ENCODE measurements at regions not wholly inside any gene's neighbourhood (a gene's known extent, or its start where the extent isn't known, plus 50 kb on each side); places are given as distances from the start of the nearest gene placed in this dataset.

DNA sequence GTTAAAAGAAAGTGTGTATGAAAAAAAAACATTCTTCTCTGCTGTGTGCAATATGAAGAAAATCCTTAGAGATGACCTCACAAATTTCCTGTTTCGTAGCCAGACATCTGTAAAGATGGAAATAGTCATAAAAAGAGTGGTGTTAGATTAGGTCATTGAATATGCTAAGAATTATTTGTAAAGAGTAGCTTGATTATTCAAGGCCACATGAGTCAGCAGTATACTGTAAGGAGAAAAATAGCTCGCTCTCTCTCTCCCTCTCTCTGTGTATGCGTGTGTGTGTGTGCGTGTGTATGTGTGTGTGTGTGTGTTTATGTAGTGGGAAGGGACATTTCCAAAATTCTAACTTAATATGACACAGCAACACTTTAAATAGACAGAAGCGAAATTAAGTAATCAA, 78.8 kb downstream of the PTCHD4 start:
- no peak for FAIRE-seq

More for the DNA sequence above, 78.8 kb downstream of the PTCHD4 start:
- no peaks in the 10 kb centered on the region for H3K4me1 ChIP-seq (replicated peaks in 1 of 2; ENCODE audit: control insufficient read depth in 2 of 2, insufficient read depth in 2 of 2, low read length in 2 of 2)
- no peaks in the 10 kb centered on the region for H3K27me3 ChIP-seq (ENCODE audit: control insufficient read depth in 2 of 2, insufficient read depth in 2 of 2, low read length in 2 of 2)
- no peak overlapping the region for H2AFZ ChIP-seq (ENCODE audit: low read depth, low read length)
- H3K36me3 ChIP-seq (ENCODE audit: control insufficient read depth, insufficient read depth, low read length): no peaks in the 10 kb centered on the region
- no peak overlapping the region for H3K9ac ChIP-seq (ENCODE audit: insufficient read depth in 1 of 2, low read depth in 2 of 2, low read length in 2 of 2)
- H4K20me1 ChIP-seq (replicated peaks; ENCODE audit: control insufficient read depth, insufficient read depth, low read length): no peaks in the 10 kb centered on the region
- H3K9me3 ChIP-seq (replicated peaks; ENCODE audit: control insufficient read depth, insufficient read depth, low read depth, low read length): no peaks in the 10 kb centered on the region
- no peak for TF ChIP-seq HDAC2 (IDR thresholded peaks at IDR 0.05)
- TF ChIP-seq PML (IDR thresholded peaks at IDR 0.05; ENCODE audit: low read length): no peak
- TF ChIP-seq SRSF7 (optimal IDR thresholded peaks at IDR 0.05; ENCODE audit: low read depth, low read length): no peak
- TF ChIP-seq, protein P1, sequence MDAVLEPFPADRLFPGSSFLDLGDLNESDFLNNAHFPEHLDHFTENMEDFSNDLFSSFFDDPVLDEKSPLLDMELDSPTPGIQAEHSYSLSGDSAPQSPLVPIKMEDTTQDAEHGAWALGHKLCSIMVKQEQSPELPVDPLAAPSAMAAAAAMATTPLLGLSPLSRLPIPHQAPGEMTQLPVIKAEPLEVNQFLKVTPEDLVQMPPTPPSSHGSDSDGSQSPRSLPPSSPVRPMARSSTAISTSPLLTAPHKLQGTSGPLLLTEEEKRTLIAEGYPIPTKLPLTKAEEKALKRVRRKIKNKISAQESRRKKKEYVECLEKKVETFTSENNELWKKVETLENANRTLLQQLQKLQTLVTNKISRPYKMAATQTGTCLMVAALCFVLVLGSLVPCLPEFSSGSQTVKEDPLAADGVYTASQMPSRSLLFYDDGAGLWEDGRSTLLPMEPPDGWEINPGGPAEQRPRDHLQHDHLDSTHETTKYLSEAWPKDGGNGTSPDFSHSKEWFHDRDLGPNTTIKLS (IDR thresholded peaks at IDR 0.05; ENCODE audit: borderline replicate concordance, low read depth): no peak
- no peak for TF ChIP-seq EGR1 (conservative IDR thresholded peaks at IDR 0.05)
- TF ChIP-seq, protein P2, sequence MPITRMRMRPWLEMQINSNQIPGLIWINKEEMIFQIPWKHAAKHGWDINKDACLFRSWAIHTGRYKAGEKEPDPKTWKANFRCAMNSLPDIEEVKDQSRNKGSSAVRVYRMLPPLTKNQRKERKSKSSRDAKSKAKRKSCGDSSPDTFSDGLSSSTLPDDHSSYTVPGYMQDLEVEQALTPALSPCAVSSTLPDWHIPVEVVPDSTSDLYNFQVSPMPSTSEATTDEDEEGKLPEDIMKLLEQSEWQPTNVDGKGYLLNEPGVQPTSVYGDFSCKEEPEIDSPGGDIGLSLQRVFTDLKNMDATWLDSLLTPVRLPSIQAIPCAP (CRISPR knock-in tag; IDR thresholded peaks at IDR 0.05; ENCODE audit: borderline replicate concordance): no peak
- TF ChIP-seq CREM (IDR thresholded peaks at IDR 0.05; ENCODE audit: low read depth): no peak
- no peak for TF ChIP-seq RFX5 (IDR thresholded peaks at IDR 0.05; ENCODE audit: low read depth, low read length)
- H3K4me3 ChIP-seq: no peak overlapping the region
- ATAC-seq (no peak), DNase-seq (ENCODE audit: extremely low read depth in 1 of 4, low spot score in 3 of 4) (no peak)
- in situ Hi-C loops (cut with MboI) (no loop called here), intact Hi-C loops (cut with micrococcal nuclease) (no loop called here)
- H3K4me2 ChIP-seq (ENCODE audit: insufficient read depth, low read length): no peak overlapping the region
- ChIA-PET POLR2A (no interaction called here), CTCF (ENCODE audit: low intra/inter-chr PET ratio) (no interaction called here)
- no peaks in the 10 kb centered on the region for H3K9me1 ChIP-seq (ENCODE audit: control insufficient read depth, insufficient read depth, low read length)
- H3K27ac ChIP-seq (ENCODE audit: extremely low read depth, low read depth, low read length): no peak overlapping the region
- under 1% methylated on average over 5 of the region's 5 CpGs for WGBS (ENCODE audit: insufficient coverage, low coverage, missing lambda C conversion rate)
- H3K79me2 ChIP-seq (ENCODE audit: control insufficient read depth, insufficient read depth, low read length): no peaks in the 10 kb centered on the region
- BruUV-seq (replicated peaks): no TSS peak
